A204.1 (cell line): ENCODE measurements at regions not wholly inside any gene's neighbourhood (a gene's known extent, or its start where the extent isn't known, plus 50 kb on each side); places are given as distances from the start of the nearest gene placed in this dataset.

Source experiments
- FAIRE-seq: peaks from 2 replicates; lab custom pipeline; 2012; peaks lifted over from hg19 to GRCh38; lab: Jason Lieb, UNC

DNA sequence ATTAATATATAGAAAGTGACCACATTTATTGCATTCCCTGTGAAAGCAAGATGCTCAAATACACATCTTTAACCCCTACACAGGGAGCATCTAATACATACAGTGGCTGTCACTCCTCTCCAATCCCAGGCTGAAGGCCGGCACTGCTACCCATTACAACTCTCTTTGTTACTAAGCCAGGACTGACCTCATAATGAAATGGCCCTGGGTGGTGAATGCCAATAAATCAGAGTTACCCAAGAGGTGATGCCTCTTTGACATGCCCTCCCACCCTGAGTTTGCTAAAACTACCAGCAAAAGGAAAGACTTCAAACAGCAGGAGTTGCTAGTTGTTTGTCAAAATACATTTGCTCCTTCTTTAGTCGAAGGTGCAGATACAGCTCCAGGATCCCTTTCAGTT lies 214.2 kb downstream of the FOXA2 start:
- no peak for FAIRE-seq

DNA sequence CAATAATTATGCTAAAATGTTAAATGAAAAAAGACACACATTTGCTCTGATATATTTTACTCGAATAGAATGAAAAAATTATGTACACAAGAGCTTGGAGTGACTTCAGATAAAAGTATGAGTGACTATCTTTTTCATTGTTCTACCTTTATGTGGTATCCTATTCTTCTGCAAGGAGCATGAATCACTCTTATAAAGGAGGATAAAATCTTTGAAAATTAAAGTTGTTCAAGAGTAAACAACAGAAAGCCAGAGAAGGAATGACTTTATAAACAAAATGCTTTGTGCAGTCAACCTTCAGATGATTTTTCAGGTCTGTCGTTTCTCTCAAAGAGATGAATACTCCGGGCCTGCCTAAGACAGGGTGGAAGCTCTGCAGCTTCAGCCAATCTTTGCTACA lies 215.3 kb downstream of the FOXA2 start:
- no peak for FAIRE-seq

DNA sequence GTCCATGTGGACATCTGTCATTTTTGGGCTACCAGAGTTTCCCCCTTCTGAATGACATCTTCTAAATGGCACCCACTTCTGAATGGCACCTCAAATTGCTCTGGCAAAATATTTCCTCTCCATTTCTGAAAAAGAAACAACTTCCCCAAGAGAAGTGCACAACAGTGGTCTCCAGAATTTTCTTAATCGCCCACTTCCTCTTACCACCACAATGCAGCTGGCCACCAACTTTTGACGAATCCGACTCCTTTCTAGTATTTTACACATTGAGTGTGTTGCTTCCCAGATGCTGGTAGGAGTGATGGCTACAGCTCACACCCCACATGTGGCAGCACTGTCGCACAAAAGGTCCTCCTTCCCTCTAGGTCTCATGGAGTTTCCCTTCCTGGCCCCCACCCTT lies 216.1 kb downstream of the FOXA2 start:
- no peak for FAIRE-seq

DNA sequence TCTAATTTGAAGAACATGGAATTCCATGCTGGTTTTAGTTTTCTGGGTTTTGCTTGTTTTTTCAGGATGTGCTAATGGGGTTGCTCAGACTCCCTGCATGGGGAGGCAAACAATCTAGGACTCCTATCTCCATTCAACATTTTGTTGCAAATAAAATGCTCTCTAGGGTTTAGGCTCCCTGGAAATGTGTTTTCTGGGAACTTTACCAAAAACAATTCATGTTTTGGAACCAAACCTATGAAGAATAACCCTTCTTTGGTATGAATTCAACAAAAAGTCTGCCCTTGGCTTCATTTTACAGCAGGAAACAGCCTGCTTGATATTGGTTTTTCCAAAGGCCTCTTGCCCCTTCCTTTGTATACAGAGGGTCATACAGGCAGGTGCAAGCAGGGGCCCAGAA lies 217.7 kb downstream of the FOXA2 start:
- no peak for FAIRE-seq

DNA sequence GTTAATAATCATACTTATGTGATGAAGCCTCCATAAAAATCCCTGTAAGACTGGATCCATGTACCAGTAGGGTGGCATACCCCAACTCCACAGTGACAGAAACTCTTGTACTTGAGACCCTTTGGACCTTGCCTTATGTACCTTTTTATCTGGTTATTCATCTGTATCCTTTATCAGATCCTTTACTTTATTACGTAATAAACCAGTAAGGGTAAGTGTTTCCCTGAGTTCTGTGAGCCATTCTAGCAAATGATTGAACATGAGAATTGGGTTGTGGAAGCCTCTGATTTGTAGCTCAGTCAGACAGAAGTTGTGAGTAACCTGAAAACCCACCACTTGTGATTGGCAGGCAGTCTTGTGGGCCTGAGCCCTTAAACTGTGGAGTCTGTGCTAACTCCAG lies 229.7 kb downstream of the FOXA2 start:
- no peak for FAIRE-seq

DNA sequence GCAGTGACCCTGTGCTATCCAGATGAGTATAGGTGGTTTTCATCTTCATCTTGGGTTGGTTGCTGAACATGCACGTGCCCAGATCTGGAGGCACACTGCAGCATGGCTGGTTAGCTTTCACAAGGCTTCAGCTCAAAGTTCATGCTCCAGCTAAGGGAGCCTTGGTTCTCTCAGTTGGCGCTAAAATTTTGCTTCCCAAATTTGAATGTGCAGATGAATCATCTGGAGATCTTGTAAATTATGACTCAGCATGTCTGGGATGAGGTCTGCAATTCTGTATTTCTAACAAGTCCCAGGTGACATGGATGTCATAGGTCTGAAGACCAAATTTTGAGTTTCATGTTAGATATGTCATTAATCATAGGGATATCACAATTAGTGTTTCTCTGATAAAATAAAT lies 230.8 kb downstream of the FOXA2 start:
- no peak for FAIRE-seq

DNA sequence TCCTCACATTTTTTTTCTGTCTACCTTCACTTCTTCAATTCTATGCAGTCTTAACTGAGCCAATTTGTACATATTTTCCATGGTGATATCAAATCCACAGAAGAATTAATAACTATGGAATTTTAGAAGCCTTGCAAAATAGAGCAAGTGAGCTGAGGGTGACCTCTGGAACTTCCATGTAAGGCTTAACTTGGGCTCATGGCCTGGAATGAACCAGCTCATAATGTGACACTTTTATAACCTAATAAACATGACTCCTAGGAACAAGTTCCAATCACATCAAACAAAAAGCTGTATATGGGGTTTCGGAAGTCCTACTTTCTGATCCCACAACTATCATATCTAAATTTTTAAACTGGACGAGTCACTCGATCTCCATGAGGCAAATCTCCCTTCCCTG lies 232.4 kb downstream of the FOXA2 start:
- no peak for FAIRE-seq

DNA sequence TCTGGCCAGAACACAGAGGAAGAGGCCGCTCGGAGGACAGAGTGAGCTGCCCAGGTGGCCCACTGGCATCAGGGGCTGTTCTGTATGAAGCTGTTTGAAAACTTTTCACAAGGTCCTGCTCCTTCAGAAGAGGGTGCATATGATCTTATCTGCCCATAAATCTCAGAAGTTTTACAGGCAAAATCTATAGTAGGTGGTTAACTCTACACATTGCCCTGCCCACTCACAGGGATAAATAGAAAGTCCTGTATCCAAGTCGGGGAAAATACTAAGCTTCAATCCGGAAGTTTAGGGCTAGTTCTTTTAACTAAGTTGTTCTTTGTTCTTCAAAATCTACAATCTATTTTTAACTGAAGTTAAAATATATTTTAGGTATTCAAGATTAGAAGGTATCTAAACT lies 233.7 kb downstream of the FOXA2 start:
- no peak for FAIRE-seq

DNA sequence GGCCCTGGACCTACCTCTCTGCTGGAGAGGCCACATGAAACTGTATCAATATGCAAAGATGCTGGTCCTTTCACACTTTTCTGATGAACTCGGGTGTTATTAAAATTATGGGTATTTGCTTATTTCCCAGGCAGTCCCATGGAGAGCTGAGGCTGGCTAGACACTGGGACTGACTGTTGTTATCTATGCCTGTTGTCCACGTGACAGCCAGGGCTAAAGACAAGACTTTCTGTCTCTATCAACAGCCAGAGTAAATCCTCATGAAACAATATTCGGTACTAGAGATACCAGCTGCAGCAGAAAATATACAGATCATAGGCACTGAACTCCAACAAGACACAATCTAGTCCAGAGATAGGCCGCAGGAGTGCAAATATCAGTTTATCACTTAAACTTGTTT lies 236.4 kb downstream of the FOXA2 start:
- FAIRE-seq, result no peak

DNA sequence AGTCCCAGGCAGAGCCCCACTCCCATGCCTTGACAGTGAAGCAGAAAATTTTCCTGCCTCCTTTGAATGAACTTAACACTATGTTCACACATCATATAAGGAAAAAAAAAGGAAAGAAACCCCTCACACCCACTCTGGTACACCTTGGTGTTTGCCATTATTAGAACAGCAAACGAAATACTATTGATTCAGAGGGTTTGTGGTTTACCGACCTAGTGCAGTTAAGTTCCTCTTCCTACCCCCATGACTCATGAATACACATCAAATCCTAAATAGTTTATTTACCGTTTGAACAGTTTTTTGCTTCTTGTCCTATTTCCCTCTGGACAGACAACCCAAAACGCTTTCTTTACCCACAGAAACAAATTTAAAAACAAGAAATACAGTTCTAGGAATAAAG lies 237.7 kb downstream of the FOXA2 start:
- no peak for FAIRE-seq

DNA sequence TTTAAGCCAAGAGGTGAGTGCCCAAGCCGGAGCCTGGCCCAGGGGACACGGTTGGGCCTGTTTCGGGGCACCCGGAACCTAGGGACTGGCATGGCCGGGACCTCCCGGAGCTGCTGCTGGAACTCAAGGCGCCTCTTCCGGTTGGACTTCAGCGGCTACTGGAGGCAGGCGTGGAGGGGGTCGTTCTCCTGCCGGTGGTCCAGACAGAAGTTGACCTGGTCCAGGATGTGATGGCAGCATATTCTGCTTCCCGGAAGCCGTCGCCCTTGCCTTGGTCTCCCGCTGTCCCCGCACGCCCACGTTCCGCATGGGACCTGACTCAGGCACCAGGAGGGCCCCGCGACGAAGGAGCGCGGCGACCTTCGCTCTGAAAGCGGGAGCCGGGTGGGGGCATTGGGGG lies 240.8 kb downstream of the FOXA2 start:
- FAIRE-seq, result no peak

DNA sequence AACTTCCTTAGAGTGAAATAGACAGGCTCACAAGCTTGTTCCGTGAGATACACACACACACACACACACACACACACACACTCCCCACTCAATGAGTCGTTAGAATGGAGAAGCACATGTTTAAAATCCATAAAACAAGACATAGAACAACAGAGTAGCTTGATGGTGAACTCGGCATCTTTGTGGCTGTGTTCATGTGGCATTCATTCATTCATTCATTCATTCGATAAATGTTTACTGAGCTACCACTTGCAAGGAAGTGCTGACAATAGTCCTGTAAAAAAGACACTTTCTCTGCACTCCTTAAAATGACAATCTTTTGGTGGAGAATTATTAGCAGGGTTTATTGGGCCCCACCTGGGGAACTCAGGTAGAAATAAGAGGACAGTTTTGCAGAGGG lies 242.0 kb downstream of the FOXA2 start:
- no peak for FAIRE-seq

DNA sequence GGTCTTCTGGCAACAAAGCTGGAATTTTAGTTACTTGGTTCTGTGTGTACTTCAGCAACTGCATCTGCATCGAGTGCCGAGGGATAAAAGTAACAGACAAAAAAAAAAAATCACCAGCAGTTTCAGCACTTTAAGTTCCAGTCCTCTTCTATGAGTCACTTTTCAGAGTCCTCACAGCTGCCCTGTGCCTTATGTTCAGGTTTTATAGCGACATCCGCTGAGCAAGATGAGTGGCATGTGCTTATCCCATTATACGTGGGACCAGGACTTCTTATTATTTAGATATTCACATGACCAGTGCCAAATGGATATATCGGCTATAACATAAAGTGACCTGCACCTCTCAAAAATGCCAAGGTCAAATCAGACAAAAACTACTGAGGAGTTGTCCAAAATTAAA lies 242.9 kb downstream of the FOXA2 start:
- FAIRE-seq, result no peak

DNA sequence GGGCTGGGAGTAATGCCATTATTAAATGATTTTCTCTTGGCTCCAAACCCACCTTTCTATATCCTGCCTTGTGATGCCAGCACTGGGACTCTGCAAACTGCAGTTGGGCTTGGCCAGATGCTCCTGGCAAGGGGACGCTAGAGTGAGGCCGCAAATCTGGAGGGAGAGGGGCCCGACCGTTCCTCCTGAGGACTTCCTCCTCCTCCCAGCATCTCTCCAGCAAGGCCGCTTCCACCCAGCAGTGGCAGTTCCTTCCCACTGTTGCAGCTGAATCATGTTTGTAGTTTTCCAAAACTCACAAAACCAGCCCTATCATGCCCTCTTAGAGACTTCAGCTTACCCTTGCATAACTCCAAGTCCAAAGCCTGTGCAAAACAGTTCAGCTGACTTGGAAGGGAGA lies 244.4 kb downstream of the FOXA2 start:
- no peak for FAIRE-seq

DNA sequence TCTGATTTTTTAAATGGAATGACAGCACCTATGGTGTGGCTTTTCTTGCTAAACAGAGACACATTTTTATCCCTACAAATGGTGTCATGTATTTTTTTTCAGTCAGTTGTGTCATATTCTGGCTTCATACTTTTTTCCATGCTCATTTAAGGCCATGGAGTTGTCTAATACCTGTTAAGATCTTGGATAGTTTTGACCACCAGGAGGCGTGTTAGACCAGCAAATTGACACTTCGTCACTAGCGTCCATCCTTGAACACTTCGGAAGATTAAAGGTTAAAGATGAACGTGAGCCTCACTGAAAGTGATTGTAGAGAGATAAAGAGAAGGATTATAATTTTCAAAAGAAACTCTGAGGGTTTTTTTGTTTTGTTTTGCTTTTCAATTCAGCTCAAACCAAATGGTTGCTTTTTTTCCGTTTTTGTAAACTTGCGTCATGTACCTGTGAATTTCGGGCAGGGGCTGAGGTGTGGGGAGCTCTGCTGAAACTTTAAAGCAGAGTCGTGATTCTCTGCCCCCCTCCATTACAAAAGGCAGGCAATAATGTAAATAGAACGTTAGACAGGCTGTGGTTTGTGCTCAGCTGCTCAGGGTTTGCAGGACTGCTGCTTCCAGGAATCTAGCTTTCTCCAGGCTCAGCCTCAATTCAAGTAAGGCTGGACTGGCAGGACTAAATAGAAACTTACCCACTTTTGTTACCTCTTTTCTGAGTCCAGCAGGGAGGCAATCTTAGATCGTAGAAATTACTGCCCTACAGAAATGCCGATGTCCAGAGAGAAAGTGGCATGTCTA lies 245.1 kb downstream of the FOXA2 start:
- peak; percentile 80 for FAIRE-seq

DNA sequence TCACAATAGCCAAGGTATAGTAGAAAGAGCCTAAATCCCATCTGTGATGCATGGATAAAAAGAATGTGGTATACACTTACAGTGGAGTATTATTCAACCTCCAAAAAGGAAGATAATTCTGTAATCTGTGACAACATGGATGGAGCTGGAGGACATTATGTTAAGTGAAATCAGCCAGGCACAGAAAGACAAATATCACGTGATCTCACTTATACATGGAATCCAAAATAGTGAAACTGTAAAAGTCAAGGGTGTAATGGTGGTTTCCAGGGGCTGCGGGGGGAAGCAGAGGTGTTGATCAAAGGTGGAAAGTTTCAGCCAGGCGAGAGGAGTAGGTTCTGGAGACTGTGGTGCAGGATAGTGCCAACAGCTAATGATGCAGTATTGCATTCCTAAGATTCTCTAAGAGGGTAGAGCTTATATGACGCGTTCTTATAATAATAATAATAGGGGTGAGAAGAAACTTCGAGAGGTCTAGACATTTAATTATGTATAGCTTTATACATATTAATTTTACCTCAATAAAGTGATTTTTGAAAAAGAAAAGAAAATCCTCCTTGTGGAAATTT lies 246.1 kb downstream of the FOXA2 start:
- FAIRE-seq, result no peak

DNA sequence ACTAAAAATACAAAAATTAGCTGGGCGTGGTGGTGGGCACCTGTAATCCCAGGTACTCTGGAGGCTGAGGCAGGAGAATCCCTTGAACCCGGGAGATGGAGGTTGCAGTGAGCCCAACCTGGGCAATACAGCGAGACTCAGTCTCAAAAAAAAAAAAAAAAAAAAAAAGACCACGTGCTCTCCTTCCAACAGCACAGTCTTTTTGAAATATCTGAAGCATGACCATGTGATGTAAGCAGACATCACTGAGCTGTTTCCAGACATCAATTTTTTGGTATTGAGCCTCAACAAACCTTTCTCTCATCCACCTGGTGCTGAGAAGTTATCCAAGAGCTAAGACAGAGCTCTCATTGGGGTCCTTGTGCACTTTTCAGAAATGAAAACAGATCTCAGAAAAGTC lies 249.2 kb downstream of the FOXA2 start:
- FAIRE-seq, result no peak

DNA sequence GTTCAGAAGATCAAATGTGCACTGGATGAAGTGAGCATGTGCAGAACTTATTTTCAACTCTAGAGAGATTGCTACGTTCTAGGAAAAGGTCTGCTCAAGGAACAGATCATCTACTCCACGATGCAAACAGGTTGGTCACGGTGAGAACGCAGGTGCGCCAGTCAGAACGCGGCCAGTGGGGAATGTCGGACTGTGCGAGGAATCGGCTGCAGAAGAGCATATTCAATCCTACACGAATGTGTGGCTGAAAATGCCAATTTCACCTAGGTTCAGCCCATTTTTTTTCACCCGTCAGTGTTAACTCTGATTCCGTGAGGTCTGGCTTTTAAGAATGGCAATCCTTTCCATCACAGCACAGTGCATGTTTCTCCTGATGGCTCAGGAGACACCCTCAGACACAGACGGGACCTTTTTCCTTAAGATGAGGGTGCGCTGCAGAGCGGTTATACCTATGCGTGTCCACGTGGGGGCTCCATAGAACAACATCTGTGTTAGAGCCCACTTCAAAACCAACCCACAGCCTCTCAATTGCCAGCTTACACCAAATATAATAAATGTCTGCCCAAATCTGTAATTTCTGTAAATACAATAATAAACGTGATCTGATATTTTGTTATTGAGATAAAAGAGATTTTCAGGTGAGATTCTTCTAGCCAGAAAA lies 250.4 kb downstream of the FOXA2 start:
- FAIRE-seq, result peak; percentile 74

DNA sequence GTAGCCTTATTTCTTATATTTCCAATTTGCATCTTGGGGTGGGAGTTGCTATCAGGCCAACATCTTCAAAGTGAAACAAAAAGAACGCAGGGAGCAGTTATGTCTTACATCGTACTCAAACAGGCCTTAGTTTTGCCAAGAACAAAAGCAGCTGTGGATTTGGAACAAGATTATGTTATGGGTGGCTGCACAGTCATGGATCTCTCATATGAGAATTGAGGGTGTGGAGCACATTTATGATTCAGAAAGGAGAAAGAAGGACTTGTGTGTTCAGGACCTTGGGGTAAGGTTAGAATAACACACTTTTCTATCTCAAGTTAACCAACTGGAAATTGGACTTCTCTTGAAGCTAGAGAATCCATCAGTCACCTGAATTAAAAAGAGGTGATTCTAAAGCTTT lies 259.9 kb downstream of the FOXA2 start:
- no peak for FAIRE-seq

DNA sequence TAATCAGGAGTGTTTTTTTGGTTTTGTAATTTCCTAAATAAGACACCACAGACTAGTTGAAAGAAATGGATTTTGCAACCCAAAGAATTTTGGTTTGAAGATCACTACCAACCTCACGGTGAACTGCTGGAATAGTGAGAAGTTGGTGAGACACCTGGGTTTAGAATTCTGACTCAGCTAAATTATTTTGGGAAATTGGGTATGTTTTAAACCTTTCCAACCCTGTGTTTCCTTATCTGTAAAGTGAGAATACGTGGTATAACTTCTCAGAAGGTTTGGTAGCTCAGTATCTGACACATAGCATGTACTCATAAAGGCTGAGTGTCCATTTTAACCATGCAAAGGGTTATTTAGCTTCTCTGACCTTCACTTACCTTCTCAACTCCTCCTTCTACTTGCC lies 261.9 kb downstream of the FOXA2 start:
- no peak for FAIRE-seq

DNA sequence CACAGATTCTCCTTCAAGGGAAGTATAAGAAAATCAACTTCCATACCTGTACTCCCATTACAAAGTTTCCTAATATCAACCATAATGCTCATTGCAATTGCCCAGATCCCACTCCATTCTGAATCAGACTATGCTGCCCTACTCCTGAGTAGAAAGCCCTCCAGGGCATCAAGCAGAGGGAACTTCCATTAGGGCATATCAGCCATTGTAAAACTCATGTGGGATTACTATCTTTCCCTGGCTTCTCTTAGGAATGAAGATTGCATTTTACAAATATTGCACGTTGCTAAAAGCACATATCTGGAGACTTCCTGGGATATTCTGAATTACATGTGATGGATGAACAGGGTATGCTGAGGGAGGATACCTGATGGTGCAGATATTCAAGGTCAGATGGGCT lies 263.2 kb downstream of the FOXA2 start:
- FAIRE-seq, result no peak

DNA sequence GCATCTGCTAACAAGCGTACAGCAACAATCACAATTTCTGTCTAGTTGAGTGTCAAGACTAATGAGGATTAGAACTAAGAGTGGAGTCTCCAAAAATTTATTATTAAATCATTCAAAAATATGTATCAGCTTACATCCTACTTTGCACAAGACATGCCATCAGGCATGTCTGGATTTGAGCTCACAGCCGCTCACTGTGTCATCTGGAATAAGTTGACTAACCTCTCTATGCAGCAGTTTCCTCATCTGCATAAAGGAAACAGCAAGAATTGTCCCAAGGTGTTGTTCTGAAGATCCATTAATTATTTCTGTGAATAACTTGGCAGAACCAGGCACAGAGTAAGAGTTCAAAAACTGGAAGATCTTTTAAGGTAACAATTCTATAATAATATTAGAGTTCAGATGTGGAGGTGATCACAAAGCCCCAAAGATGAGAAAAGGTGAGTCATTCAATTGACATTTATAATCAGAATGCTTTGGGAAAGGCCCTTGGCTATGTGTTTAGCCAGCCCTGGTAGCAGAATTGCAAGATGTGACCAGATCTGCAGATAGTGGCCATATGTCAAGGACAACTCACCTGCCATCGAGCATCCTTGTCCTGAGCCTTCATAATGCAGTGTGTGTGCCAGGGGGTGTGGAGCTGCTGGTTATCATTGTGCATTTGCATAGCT lies 264.0 kb downstream of the FOXA2 start:
- FAIRE-seq, result no peak

DNA sequence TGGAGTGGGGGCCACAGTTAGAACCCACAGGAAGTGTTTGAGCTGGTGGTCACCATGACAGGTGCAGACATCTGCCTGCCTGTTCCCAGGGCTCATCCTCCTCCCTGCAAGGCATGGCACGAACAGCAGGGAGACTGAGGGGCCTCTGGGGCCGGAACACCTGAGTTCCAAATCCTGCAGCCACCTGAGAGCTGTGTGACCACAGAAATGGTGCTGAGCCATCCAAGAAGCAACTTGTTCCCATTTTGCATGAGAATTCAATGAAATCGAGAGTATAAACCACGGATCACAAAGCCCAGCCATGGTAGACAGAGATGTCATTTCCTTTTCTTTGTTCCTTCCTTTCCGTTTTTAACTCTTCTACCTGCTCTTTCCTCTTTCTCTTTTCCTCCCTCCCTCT lies 268.6 kb downstream of the FOXA2 start:
- FAIRE-seq, result no peak
